ENCODE measurements at regions not wholly inside any gene's neighbourhood (a gene's known extent, or its start where the extent isn't known, plus 50 kb on each side); places are given as distances from the start of the nearest gene placed in this dataset.
"Not testable (repeated sequence)": the region's sequence is repeated elsewhere in the genome, so short reads cannot be mapped to it uniquely, and the experiment has no call there.

GRCh38 chr22:22336333-22336732, 91.7 kb downstream of the VPREB1 start:
- H3K18ac ChIP-seq (ENCODE audit: low read depth, low read length); ATAC-seq (ENCODE audit: low read depth); H2AK5ac ChIP-seq (ENCODE audit: low read depth, low read length); H4K91ac ChIP-seq (ENCODE audit: insufficient read depth, low read depth, low read length); H3K4me3 ChIP-seq (ENCODE audit: insufficient read depth, low read depth, low read length); BruUV-seq (replicated peaks); H3K27ac ChIP-seq (ENCODE audit: insufficient read depth, low read length); H3K56ac ChIP-seq (ENCODE audit: extremely low read depth, insufficient read depth, low read length); H4K5ac ChIP-seq (ENCODE audit: low read depth, low read length); H3K9me3 ChIP-seq (ENCODE audit: control insufficient read depth, insufficient read depth, low read length); H3K4ac ChIP-seq (ENCODE audit: low read depth, low read length); H3K14ac ChIP-seq (replicated peaks; ENCODE audit: low read depth, low read length); CTCF ChIA-PET; in situ Hi-C loops (cut with MboI; ENCODE audit: low sequenced_read_pairs); H2BK120ac ChIP-seq (ENCODE audit: low read depth, low read length); dilution Hi-C loops (cut with HindIII; ENCODE audit: low sequenced_read_pairs, unreplicated experiment); H3K9me1 ChIP-seq (ENCODE audit: insufficient read depth, low read length); H3K23ac ChIP-seq (ENCODE audit: low read depth, low read length); H3K4me2 ChIP-seq (ENCODE audit: low read depth, low read length); DNase-seq; H2BK20ac ChIP-seq (ENCODE audit: low read depth, low read length); H3K36me3 ChIP-seq (ENCODE audit: control insufficient read depth, insufficient read depth, low read length); H2BK15ac ChIP-seq (ENCODE audit: low read depth, low read length); H2AK9ac ChIP-seq (replicated peaks; ENCODE audit: low read depth, low read length, poor library complexity); intact Hi-C loops (cut with micrococcal nuclease); H3K4me1 ChIP-seq (ENCODE audit: control insufficient read depth, insufficient read depth, low read length); H3K27me3 ChIP-seq (ENCODE audit: control insufficient read depth, insufficient read depth, low read length); POLR2A ChIA-PET (ENCODE audit: unreplicated experiment); H2BK5ac ChIP-seq (ENCODE audit: low read depth, low read length, poor library complexity, severe bottlenecking); H3K79me1 ChIP-seq (ENCODE audit: low read depth in 1 of 2, low read length in 2 of 2); H3K9ac ChIP-seq (ENCODE audit: low read depth, low read length); H4K8ac ChIP-seq (ENCODE audit: low read depth in 2 of 2, low read length in 2 of 2); H2AFZ ChIP-seq (replicated peaks; ENCODE audit: low read length, poor library complexity); H4K20me1 ChIP-seq (ENCODE audit: insufficient read depth, low read length): not testable (repeated sequence)
- no CpG with 5 or more reads among the region's 2 CpGs for WGBS, 2 experiments (ENCODE audit: extremely low coverage in 2 of 2, insufficient read length in 1 of 2)

- H2BK5ac ChIP-seq (ENCODE audit: low read depth, low read length, poor library complexity, severe bottlenecking); H4K91ac ChIP-seq (ENCODE audit: insufficient read depth, low read depth, low read length); H3K9me1 ChIP-seq (ENCODE audit: insufficient read depth, low read length); POLR2A ChIA-PET (ENCODE audit: unreplicated experiment); H3K56ac ChIP-seq (ENCODE audit: extremely low read depth, insufficient read depth, low read length); H3K27ac ChIP-seq (ENCODE audit: insufficient read depth, low read length); H3K18ac ChIP-seq (ENCODE audit: low read depth, low read length); H2AFZ ChIP-seq (replicated peaks; ENCODE audit: low read length, poor library complexity); H3K4me3 ChIP-seq (ENCODE audit: insufficient read depth, low read depth, low read length); H2AK9ac ChIP-seq (replicated peaks; ENCODE audit: low read depth, low read length, poor library complexity); H4K20me1 ChIP-seq (ENCODE audit: insufficient read depth, low read length); H3K14ac ChIP-seq (replicated peaks; ENCODE audit: low read depth, low read length); H4K5ac ChIP-seq (ENCODE audit: low read depth, low read length); intact Hi-C loops (cut with micrococcal nuclease); H2BK20ac ChIP-seq (ENCODE audit: low read depth, low read length); H2AK5ac ChIP-seq (ENCODE audit: low read depth, low read length); H3K79me1 ChIP-seq (ENCODE audit: low read depth in 1 of 2, low read length in 2 of 2); H3K9me3 ChIP-seq (ENCODE audit: control insufficient read depth, insufficient read depth, low read length); H3K9ac ChIP-seq (ENCODE audit: low read depth, low read length); H3K4me1 ChIP-seq (ENCODE audit: control insufficient read depth, insufficient read depth, low read length); H3K4ac ChIP-seq (ENCODE audit: low read depth, low read length); H4K8ac ChIP-seq (ENCODE audit: low read depth in 2 of 2, low read length in 2 of 2); H2BK120ac ChIP-seq (ENCODE audit: low read depth, low read length); DNase-seq; BruUV-seq (replicated peaks); dilution Hi-C loops (cut with HindIII; ENCODE audit: low sequenced_read_pairs, unreplicated experiment); in situ Hi-C loops (cut with MboI; ENCODE audit: low sequenced_read_pairs); H2BK15ac ChIP-seq (ENCODE audit: low read depth, low read length); H3K23ac ChIP-seq (ENCODE audit: low read depth, low read length); H3K36me3 ChIP-seq (ENCODE audit: control insufficient read depth, insufficient read depth, low read length); ATAC-seq (ENCODE audit: low read depth); CTCF ChIA-PET; H3K4me2 ChIP-seq (ENCODE audit: low read depth, low read length): not testable (repeated sequence)
- H3K27me3 ChIP-seq (ENCODE audit: control insufficient read depth, insufficient read depth, low read length) = peaks cover 10% of the 10 kb centered on the region
- WGBS, 2 experiments (ENCODE audit: extremely low coverage in 2 of 2, insufficient read length in 1 of 2) = no CpG with 5 or more reads among the region's 3 CpGs
These were observed 94.2 kb downstream of the VPREB1 start for GRCh38 chr22:22338778-22339177.

Measured in IMR-90 (cell line).